D721Med (cell line): ENCODE measurements at regions not wholly inside any gene's neighbourhood (a gene's known extent, or its start where the extent isn't known, plus 50 kb on each side); places are given as distances from the start of the nearest gene placed in this dataset.
A peak's percentile ranks its signal among the peaks of the same experiment; 100 is the strongest.

Experiments used
- DNase-seq: peaks from one replicate; pipeline ENCODE4 v3.0.0; 2011; ENCODE audit warnings: low spot score; ENCODE audit not compliant: insufficient read length
- FAIRE-seq: peaks from 2 replicates; lab custom pipeline; 2011; peaks lifted over from hg19 to GRCh38; lab: Jason Lieb, UNC
- TF ChIP-seq, protein P1 (sequence below): IDR thresholded peaks from 2 replicates; pipeline ENCODE4 v1.5.1; 2012; ENCODE audit warnings: mild to moderate bottlenecking, control low read depth; ENCODE audit not compliant: insufficient read depth; ENCODE audit errors: missing control alignments

DNA sequence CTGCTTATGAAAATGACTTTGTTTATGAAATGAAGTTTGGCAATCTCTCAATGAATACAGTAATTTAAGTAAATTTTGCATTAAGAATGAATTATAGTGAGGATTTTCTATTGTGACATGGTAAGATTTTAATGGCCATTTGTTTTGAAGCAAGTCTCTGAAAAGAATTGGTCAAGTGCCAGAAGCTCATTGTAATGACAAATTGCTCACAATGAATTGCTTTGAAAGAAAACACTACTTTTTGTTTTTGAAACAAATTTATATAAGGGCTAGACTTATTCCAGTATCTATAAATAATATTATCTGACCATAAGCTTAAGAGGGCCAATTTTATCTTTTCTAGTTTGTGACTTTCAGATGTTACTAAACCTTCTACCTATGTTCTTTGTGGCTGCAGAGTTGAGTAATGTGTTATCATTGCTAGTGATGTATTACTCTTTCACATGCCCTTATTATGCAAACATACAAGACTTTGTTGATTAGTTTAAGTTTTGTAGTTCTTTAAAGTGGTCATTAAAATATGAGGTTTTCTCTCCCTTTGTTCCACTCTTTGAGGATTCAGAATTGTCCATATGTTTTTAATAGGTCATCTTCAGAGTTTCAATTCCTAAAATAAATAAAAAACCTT is 93.0 kb upstream of the ZNF608 start:
- DNase-seq, result no peak
- FAIRE-seq, result peak; percentile 25
- TF ChIP-seq, protein P1, sequence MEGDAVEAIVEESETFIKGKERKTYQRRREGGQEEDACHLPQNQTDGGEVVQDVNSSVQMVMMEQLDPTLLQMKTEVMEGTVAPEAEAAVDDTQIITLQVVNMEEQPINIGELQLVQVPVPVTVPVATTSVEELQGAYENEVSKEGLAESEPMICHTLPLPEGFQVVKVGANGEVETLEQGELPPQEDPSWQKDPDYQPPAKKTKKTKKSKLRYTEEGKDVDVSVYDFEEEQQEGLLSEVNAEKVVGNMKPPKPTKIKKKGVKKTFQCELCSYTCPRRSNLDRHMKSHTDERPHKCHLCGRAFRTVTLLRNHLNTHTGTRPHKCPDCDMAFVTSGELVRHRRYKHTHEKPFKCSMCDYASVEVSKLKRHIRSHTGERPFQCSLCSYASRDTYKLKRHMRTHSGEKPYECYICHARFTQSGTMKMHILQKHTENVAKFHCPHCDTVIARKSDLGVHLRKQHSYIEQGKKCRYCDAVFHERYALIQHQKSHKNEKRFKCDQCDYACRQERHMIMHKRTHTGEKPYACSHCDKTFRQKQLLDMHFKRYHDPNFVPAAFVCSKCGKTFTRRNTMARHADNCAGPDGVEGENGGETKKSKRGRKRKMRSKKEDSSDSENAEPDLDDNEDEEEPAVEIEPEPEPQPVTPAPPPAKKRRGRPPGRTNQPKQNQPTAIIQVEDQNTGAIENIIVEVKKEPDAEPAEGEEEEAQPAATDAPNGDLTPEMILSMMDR, result no peak

DNA sequence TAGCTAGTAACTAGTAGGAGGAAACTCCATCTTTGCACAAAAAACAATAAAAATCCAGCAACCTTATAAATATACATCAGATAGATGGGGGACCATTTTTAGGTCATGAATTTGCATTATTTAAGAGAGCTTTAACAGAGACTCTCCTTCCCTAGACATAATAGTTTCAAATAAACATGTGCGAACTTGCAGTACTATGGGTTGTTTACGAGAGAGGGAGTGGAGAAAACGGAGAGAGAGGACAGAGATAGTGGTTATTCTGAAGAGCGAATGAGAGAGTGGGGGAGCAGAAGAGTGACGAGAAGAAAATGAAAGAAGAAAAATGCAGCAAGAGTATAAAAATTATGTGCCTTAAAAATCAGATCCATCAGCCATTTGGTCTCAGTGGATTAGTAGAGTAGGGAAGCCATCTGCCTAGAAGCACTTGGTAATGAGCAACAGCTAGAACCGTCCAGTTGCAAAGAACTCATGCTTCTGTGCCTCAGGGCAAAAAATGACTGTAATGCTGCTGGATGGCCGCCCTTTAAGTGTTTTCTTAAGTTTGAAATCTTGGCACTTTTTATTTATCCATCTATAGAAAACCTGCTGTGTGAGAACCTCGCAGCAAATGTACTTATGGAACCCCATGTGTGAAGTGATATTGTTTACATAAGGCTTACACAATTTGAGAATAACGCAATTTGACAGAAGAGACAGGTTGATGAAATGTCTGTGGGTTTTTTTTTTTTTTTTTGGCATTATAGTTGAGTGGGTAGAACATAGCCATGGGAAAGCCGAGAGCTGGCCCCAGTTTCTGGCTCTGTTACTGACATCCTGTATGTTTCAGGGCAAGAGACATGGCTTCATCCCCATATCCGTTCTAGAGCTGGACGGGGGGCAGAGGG is 95.6 kb upstream of the ZNF608 start:
- TF ChIP-seq, protein P1, result no peak
- DNase-seq, result no peak

DNA sequence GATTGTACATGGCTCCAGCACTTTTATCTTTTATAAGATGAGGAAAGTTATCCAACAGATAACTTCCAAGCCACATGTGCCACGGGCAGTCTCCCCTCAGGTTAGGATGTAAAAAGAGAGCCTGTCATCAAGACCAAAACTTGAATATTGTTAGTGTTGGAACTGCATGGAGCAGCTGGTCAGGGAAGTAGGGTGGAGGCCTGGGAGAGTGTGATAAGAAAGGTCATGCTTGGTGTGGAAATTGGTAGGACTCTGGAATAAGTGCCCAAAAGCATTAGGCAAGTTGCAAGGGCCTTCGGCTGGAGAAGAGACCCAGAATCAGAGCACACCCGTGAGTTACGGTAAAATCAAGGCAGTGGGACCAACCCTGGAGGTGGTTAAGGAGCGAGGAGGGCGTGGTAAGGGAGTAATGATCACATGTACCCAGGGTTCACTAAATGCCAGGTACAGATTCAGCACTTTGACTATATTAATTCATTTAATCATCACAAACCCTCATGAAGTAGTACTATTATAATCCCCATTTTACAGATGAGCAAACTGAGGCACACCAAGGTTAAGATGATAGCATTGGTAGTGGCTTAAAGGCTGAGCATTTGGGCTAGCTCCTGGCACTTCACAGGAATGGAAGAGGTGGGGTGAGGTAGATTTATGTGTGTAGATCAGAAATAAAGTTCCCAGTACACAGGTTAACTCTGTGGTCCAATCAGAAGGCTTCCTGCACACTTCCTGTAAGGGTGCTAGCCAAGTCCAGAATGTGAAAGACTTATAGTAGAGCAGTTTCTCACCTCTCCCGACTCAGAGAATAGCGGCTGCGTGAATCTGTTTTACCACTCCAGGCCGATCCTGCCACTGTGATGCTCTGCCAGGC is 96.5 kb upstream of the ZNF608 start:
- no peak for FAIRE-seq
- no peak for DNase-seq
- TF ChIP-seq, protein P1, result no peak

More for the DNA sequence above, 95.6 kb upstream of the ZNF608 start:
- no peak for FAIRE-seq

DNA sequence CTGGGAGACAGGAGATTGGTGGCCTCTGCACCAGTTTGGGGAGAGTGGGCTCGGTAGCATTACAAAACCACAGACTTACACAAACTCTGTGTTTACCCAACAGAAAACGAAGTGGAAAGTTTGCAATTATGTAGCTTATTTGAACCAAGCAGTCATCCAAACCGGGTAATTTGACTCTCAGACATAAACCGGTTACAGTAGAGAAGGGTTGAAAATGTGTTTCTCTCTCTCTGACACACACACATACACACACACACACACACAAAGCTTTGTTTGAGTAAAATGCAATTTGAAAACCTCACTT is 97.1 kb upstream of the ZNF608 start:
- no peak for FAIRE-seq
- TF ChIP-seq, protein P1, result no peak

DNA sequence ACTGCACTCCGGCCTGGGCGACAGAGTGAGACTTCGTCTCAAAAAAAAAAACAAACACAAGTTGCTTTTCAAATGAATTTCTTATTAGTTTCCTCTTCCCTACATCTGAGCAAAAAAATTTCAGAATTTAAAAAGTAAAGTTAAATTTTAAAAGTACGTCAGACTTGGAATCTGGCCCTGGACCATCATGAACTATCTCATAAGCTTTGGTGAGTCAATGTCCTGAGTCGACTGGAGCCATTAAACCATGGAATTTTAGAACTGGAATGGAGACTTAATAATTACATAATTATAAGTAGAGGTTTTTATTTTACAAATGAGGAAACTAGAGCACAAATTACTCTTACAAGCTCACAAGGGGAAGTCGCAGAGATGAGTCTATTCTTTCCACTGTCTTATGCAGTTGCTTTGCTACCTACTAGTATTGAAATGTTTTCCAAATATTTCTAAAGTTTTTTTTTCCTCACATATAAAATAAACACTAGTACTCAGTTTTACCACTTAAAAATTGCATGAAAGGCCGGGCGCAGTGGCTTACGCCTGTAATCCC is 98.0 kb upstream of the ZNF608 start:
- DNase-seq, result no peak
- TF ChIP-seq, protein P1, result no peak

More for the DNA sequence above, 97.1 kb upstream of the ZNF608 start:
- no peak for DNase-seq

DNA sequence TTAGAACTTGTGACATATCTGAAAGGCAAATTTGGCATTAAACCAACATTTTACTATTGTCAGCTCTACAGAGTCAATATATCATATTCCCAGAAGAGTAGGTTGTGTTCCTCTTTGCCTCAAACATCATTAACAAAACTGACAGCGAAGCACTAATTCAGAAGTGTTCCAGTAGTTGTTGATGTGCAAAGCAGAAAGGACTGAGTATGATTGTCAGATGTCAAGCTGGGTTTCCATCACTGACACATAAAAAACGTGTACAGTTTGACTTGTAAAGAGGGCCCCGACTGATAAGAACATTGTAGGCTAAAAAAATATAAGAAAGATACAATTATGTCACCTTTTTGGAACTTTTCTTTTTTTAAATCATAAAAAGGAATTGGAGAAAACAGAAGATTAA is 101.5 kb upstream of the ZNF608 start:
- DNase-seq (no peak), FAIRE-seq (no peak)
- TF ChIP-seq, protein P1, result no peak

More for the DNA sequence above, 98.0 kb upstream of the ZNF608 start:
- FAIRE-seq, result no peak
